ENCODE measurements at regions not wholly inside any gene's neighbourhood (a gene's known extent, or its start where the extent isn't known, plus 50 kb on each side); places are given as distances from the start of the nearest gene placed in this dataset.
"Not testable (repeated sequence)": the region's sequence is repeated elsewhere in the genome, so short reads cannot be mapped to it uniquely, and the experiment has no call there.

- TF ChIP-seq SIN3A (IDR thresholded peaks at IDR 0.05; ENCODE audit: borderline replicate concordance, low read depth, low read length): peak; percentile 88; the same call in 1 of the 2 replicates
- not testable (repeated sequence) for TF ChIP-seq NFIC (IDR thresholded peaks at IDR 0.05; ENCODE audit: borderline replicate concordance); RAD21 (IDR thresholded peaks at IDR 0.05; ENCODE audit: low read length); SMC3 (IDR thresholded peaks at IDR 0.05; ENCODE audit: low read depth, low read length)
- TF ChIP-seq, protein P1, sequence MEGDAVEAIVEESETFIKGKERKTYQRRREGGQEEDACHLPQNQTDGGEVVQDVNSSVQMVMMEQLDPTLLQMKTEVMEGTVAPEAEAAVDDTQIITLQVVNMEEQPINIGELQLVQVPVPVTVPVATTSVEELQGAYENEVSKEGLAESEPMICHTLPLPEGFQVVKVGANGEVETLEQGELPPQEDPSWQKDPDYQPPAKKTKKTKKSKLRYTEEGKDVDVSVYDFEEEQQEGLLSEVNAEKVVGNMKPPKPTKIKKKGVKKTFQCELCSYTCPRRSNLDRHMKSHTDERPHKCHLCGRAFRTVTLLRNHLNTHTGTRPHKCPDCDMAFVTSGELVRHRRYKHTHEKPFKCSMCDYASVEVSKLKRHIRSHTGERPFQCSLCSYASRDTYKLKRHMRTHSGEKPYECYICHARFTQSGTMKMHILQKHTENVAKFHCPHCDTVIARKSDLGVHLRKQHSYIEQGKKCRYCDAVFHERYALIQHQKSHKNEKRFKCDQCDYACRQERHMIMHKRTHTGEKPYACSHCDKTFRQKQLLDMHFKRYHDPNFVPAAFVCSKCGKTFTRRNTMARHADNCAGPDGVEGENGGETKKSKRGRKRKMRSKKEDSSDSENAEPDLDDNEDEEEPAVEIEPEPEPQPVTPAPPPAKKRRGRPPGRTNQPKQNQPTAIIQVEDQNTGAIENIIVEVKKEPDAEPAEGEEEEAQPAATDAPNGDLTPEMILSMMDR (IDR thresholded peaks at IDR 0.05): not testable (repeated sequence)
Observed at GRCh38 chr1:146409817-146410441, 181.1 kb upstream of the NOTCH2NLA start.

Data from SK-N-SH (cell line).